ENCODE measurements at regions not wholly inside any gene's neighbourhood (a gene's known extent, or its start where the extent isn't known, plus 50 kb on each side); places are given as distances from the start of the nearest gene placed in this dataset.

DNA sequence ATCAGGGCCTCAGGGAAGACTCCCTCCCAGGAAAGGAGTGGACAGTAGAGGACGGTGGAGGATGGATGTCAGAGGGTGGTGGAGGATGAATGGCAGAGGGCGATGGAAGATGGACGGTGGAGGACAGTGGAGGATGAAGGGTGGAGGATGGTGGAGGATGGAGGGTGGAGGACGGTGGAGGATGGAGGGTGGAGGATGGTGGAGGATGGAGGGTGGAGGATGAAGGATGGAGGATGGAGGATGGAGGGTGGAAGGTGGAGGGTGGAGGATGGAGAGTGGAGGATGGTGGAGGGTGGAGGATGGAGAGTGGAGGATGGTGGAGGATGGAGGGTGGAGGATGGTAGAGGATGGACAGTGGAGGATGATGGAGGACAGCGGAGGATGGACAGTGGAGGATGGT, 95.9 kb downstream of the LRRC74A start:
- Histone ChIP-seq H3K9me3 (replicated peaks; ENCODE audit: control insufficient read depth, insufficient read depth, low read length) (no peaks in the 10 kb centered on the region), H3K9ac (ENCODE audit: control insufficient read depth, insufficient read depth, low read length) (no peak overlapping the region), H2AFZ (ENCODE audit: control insufficient read depth, low read depth, low read length) (no peak overlapping the region), H3K4me1 (ENCODE audit: control insufficient read depth, insufficient read depth, low read length) (peaks cover 9% of the 10 kb centered on the region), H3K4me2 (ENCODE audit: control insufficient read depth, insufficient read depth) (no peak overlapping the region), H3K79me2 (ENCODE audit: control insufficient read depth, insufficient read depth, low read length) (no peaks in the 10 kb centered on the region), H3K4me3 (no peak overlapping the region), H3K27me3 (replicated peaks in 1 of 2; ENCODE audit: control insufficient read depth in 2 of 2, insufficient read depth in 2 of 2, low read length in 1 of 2) (no peaks in the 10 kb centered on the region), H3K27ac (ENCODE audit: control insufficient read depth, insufficient read depth) (no peak overlapping the region), H3K36me3 (ENCODE audit: control insufficient read depth in 2 of 2, insufficient read depth in 2 of 2, low read length in 1 of 2) (no peaks in the 10 kb centered on the region), H4K20me1 (ENCODE audit: control insufficient read depth, insufficient read depth) (no peaks in the 10 kb centered on the region)
- ChIA-PET POLR2A (interaction anchor here (1.4 to 9.2 kb wide), 3 partner anchors 18 to 24 kb away, joined by 4 to 53 read pairs (median 5); no protein-coding TSS in a partner anchor), CTCF (interaction anchor here (0.8 to 11.3 kb wide), 8 partner anchors 7 to 149 kb away, joined by 3 to 189 read pairs (median 8); no protein-coding TSS in a partner anchor), RAD21 (ENCODE audit: unreplicated experiment) (interaction anchor here (0.7 to 12.8 kb wide), 6 partner anchors 8 to 131 kb away, joined by 3 to 233 read pairs (median 3); no protein-coding TSS in a partner anchor), SMC1A (ENCODE audit: uncharacterized antibody, unreplicated experiment) (interaction anchor here (0.9 to 12.6 kb wide), 10 partner anchors 9 to 148 kb away, joined by 3 to 233 read pairs (median 4); no protein-coding TSS in a partner anchor)
- 70% methylated on average over 4 of the region's 5 CpGs for WGBS (ENCODE audit: insufficient coverage, insufficient replicate concordance, low lambda C conversion rate, missing lambda C conversion rate)
- BruUV-seq (replicated peaks): no TSS peak
- in situ Hi-C loops (cut with MboI): no loop called here
- FAIRE-seq (no peak), DNase-seq (ENCODE audit: low read depth, low spot score) (no peak), ATAC-seq (no peak)
- intact Hi-C loops (cut with micrococcal nuclease; ENCODE audit: unreplicated experiment): no loop called here
- TF ChIP-seq, protein P1, sequence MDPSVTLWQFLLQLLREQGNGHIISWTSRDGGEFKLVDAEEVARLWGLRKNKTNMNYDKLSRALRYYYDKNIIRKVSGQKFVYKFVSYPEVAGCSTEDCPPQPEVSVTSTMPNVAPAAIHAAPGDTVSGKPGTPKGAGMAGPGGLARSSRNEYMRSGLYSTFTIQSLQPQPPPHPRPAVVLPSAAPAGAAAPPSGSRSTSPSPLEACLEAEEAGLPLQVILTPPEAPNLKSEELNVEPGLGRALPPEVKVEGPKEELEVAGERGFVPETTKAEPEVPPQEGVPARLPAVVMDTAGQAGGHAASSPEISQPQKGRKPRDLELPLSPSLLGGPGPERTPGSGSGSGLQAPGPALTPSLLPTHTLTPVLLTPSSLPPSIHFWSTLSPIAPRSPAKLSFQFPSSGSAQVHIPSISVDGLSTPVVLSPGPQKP (IDR thresholded peaks at IDR 0.05; ENCODE audit: low read depth, low read length): no peak
- TF ChIP-seq BACH1 (IDR thresholded peaks at IDR 0.05; ENCODE audit: borderline replicate concordance): no peak
- no peak for TF ChIP-seq NFIC (IDR thresholded peaks at IDR 0.05; ENCODE audit: low read depth, low read length)
- TF ChIP-seq, protein P2, sequence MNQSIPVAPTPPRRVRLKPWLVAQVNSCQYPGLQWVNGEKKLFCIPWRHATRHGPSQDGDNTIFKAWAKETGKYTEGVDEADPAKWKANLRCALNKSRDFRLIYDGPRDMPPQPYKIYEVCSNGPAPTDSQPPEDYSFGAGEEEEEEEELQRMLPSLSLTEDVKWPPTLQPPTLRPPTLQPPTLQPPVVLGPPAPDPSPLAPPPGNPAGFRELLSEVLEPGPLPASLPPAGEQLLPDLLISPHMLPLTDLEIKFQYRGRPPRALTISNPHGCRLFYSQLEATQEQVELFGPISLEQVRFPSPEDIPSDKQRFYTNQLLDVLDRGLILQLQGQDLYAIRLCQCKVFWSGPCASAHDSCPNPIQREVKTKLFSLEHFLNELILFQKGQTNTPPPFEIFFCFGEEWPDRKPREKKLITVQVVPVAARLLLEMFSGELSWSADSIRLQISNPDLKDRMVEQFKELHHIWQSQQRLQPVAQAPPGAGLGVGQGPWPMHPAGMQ (IDR thresholded peaks at IDR 0.05; ENCODE audit: borderline replicate concordance): no peak
- no peak for TF ChIP-seq RUNX3 (IDR thresholded peaks at IDR 0.05; ENCODE audit: low read length)
- TF ChIP-seq RAD51 (IDR thresholded peaks at IDR 0.05): no peak
- TF ChIP-seq SMAD1 (IDR thresholded peaks at IDR 0.05; ENCODE audit: low read depth, partially characterized antibody): no peak
- TF ChIP-seq ZSCAN29 (IDR thresholded peaks at IDR 0.05): no peak
- TF ChIP-seq, protein P3, sequence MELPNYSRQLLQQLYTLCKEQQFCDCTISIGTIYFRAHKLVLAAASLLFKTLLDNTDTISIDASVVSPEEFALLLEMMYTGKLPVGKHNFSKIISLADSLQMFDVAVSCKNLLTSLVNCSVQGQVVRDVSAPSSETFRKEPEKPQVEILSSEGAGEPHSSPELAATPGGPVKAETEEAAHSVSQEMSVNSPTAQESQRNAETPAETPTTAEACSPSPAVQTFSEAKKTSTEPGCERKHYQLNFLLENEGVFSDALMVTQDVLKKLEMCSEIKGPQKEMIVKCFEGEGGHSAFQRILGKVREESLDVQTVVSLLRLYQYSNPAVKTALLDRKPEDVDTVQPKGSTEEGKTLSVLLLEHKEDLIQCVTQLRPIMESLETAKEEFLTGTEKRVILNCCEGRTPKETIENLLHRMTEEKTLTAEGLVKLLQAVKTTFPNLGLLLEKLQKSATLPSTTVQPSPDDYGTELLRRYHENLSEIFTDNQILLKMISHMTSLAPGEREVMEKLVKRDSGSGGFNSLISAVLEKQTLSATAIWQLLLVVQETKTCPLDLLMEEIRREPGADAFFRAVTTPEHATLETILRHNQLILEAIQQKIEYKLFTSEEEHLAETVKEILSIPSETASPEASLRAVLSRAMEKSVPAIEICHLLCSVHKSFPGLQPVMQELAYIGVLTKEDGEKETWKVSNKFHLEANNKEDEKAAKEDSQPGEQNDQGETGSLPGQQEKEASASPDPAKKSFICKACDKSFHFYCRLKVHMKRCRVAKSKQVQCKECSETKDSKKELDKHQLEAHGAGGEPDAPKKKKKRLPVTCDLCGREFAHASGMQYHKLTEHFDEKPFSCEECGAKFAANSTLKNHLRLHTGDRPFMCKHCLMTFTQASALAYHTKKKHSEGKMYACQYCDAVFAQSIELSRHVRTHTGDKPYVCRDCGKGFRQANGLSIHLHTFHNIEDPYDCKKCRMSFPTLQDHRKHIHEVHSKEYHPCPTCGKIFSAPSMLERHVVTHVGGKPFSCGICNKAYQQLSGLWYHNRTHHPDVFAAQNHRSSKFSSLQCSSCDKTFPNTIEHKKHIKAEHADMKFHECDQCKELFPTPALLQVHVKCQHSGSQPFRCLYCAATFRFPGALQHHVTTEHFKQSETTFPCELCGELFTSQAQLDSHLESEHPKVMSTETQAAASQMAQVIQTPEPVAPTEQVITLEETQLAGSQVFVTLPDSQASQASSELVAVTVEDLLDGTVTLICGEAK (IDR thresholded peaks at IDR 0.05; ENCODE audit: borderline replicate concordance): no peak
- no peak for TF ChIP-seq RAD21 (IDR thresholded peaks at IDR 0.05; ENCODE audit: insufficient read depth, low read depth, low read length)
- no peak for TF ChIP-seq IRF4 (IDR thresholded peaks at IDR 0.05; ENCODE audit: low read depth, low read length)
- no peak for TF ChIP-seq JUNB (IDR thresholded peaks at IDR 0.05)
- TF ChIP-seq TARDBP (IDR thresholded peaks at IDR 0.05; ENCODE audit: borderline replicate concordance): no peak
- TF ChIP-seq, protein P4, sequence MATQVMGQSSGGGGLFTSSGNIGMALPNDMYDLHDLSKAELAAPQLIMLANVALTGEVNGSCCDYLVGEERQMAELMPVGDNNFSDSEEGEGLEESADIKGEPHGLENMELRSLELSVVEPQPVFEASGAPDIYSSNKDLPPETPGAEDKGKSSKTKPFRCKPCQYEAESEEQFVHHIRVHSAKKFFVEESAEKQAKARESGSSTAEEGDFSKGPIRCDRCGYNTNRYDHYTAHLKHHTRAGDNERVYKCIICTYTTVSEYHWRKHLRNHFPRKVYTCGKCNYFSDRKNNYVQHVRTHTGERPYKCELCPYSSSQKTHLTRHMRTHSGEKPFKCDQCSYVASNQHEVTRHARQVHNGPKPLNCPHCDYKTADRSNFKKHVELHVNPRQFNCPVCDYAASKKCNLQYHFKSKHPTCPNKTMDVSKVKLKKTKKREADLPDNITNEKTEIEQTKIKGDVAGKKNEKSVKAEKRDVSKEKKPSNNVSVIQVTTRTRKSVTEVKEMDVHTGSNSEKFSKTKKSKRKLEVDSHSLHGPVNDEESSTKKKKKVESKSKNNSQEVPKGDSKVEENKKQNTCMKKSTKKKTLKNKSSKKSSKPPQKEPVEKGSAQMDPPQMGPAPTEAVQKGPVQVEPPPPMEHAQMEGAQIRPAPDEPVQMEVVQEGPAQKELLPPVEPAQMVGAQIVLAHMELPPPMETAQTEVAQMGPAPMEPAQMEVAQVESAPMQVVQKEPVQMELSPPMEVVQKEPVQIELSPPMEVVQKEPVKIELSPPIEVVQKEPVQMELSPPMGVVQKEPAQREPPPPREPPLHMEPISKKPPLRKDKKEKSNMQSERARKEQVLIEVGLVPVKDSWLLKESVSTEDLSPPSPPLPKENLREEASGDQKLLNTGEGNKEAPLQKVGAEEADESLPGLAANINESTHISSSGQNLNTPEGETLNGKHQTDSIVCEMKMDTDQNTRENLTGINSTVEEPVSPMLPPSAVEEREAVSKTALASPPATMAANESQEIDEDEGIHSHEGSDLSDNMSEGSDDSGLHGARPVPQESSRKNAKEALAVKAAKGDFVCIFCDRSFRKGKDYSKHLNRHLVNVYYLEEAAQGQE (IDR thresholded peaks at IDR 0.05; ENCODE audit: low read depth, low read length): no peak

Measured in GM12878 (cell line).